ENCODE measurements at regions not wholly inside any gene's neighbourhood (a gene's known extent, or its start where the extent isn't known, plus 50 kb on each side); places are given as distances from the start of the nearest gene placed in this dataset.

GRCh38 chr13:91211510-91211909, 136.0 kb upstream of the MIR17HG start:
- Histone ChIP-seq H3K4me1 (ENCODE audit: insufficient read depth, low read length) (peaks cover 19% of the 10 kb centered on the region), H3K27me3 (ENCODE audit: insufficient read depth, low read length) (peaks cover 16% of the 10 kb centered on the region), H3K9me3 (ENCODE audit: insufficient read depth, low read depth, low read length) (no peaks in the 10 kb centered on the region; the same call in 1 of the 2 replicates), H3K36me3 (ENCODE audit: insufficient read depth, low read depth, low read length) (no peaks in the 10 kb centered on the region), H3K4me3 (ENCODE audit: low read length) (no peak overlapping the region), H3K27ac (ENCODE audit: low read length) (no peak overlapping the region), H3K9ac (ENCODE audit: low read depth, low read length) (no peak overlapping the region)

- H3K9me3 ChIP-seq (ENCODE audit: insufficient read depth, low read depth, low read length) = no peaks in the 10 kb centered on the region; the same call in 1 of the 2 replicates
- H3K36me3 ChIP-seq (ENCODE audit: insufficient read depth, low read depth, low read length) = no peaks in the 10 kb centered on the region
- no peak overlapping the region for H3K27ac ChIP-seq (ENCODE audit: low read length)
- H3K27me3 ChIP-seq (ENCODE audit: insufficient read depth, low read length) = peaks cover 23% of the 10 kb centered on the region
- H3K4me3 ChIP-seq (ENCODE audit: low read length) = no peak overlapping the region
- no peak overlapping the region for H3K9ac ChIP-seq (ENCODE audit: low read depth, low read length)
- peaks cover 19% of the 10 kb centered on the region for H3K4me1 ChIP-seq (ENCODE audit: insufficient read depth, low read length)
Measured at GRCh38 chr13:91212231-91212630, 135.3 kb upstream of the MIR17HG start.

- Histone ChIP-seq H3K9ac (ENCODE audit: low read depth, low read length) (no peak overlapping the region), H3K27me3 (ENCODE audit: insufficient read depth, low read length) (peaks cover 39% of the 10 kb centered on the region), H3K4me1 (ENCODE audit: insufficient read depth, low read length) (peaks cover 21% of the 10 kb centered on the region), H3K27ac (ENCODE audit: low read length) (no peak overlapping the region), H3K36me3 (ENCODE audit: insufficient read depth, low read depth, low read length) (no peaks in the 10 kb centered on the region), H3K4me3 (ENCODE audit: low read length) (no peak overlapping the region), H3K9me3 (ENCODE audit: insufficient read depth, low read depth, low read length) (no peaks in the 10 kb centered on the region; the same call in 1 of the 2 replicates)
Measured at GRCh38 chr13:91214031-91214430, 133.5 kb upstream of the MIR17HG start.

- Histone ChIP-seq H3K27ac (ENCODE audit: low read length) (no peak overlapping the region), H3K9me3 (ENCODE audit: insufficient read depth, low read depth, low read length) (no peaks in the 10 kb centered on the region), H3K27me3 (ENCODE audit: insufficient read depth, low read length) (peaks cover 48% of the 10 kb centered on the region), H3K9ac (ENCODE audit: low read depth, low read length) (no peak overlapping the region), H3K36me3 (ENCODE audit: insufficient read depth, low read depth, low read length) (no peaks in the 10 kb centered on the region), H3K4me1 (ENCODE audit: insufficient read depth, low read length) (peaks cover 28% of the 10 kb centered on the region), H3K4me3 (ENCODE audit: low read length) (no peak overlapping the region)
Measured at GRCh38 chr13:91216928-91217700, 130.4 kb upstream of the MIR17HG start.

- H3K9me3 ChIP-seq (ENCODE audit: insufficient read depth, low read depth, low read length) = no peaks in the 10 kb centered on the region
- H3K27me3 ChIP-seq (ENCODE audit: insufficient read depth, low read length) = peaks cover 48% of the 10 kb centered on the region
- H3K4me1 ChIP-seq (ENCODE audit: insufficient read depth, low read length) = peaks cover 14% of the 10 kb centered on the region; the same call in 1 of the 2 replicates
- no peak overlapping the region for H3K27ac ChIP-seq (ENCODE audit: low read length)
- no peaks in the 10 kb centered on the region for H3K36me3 ChIP-seq (ENCODE audit: insufficient read depth, low read depth, low read length)
- H3K4me3 ChIP-seq (ENCODE audit: low read length) = no peak overlapping the region
- H3K9ac ChIP-seq (ENCODE audit: low read depth, low read length) = no peak overlapping the region
Measured at GRCh38 chr13:91219201-91219600, 128.3 kb upstream of the MIR17HG start.

- Histone ChIP-seq H3K4me1 (ENCODE audit: insufficient read depth, low read length) (peaks cover 10% of the 10 kb centered on the region; the same call in 1 of the 2 replicates), H3K27me3 (ENCODE audit: insufficient read depth, low read length) (peaks cover 39% of the 10 kb centered on the region), H3K9ac (ENCODE audit: low read depth, low read length) (no peak overlapping the region), H3K36me3 (ENCODE audit: insufficient read depth, low read depth, low read length) (no peaks in the 10 kb centered on the region), H3K9me3 (ENCODE audit: insufficient read depth, low read depth, low read length) (no peaks in the 10 kb centered on the region), H3K27ac (ENCODE audit: low read length) (no peak overlapping the region), H3K4me3 (ENCODE audit: low read length) (no peak overlapping the region)
Measured at GRCh38 chr13:91220872-91221271, 126.6 kb upstream of the MIR17HG start.

GRCh38 chr13:91228108-91228507, 119.4 kb upstream of the MIR17HG start:
- H3K9ac ChIP-seq (ENCODE audit: low read depth, low read length) = no peak overlapping the region
- H3K4me3 ChIP-seq (ENCODE audit: low read length) = no peak overlapping the region
- H3K27ac ChIP-seq (ENCODE audit: low read length) = no peak overlapping the region
- peaks cover 2% of the 10 kb centered on the region; the same call in 1 of the 2 replicates for H3K4me1 ChIP-seq (ENCODE audit: insufficient read depth, low read length)
- no peaks in the 10 kb centered on the region for H3K9me3 ChIP-seq (ENCODE audit: insufficient read depth, low read depth, low read length)
- no peaks in the 10 kb centered on the region for H3K36me3 ChIP-seq (ENCODE audit: insufficient read depth, low read depth, low read length)
- no peaks in the 10 kb centered on the region for H3K27me3 ChIP-seq (ENCODE audit: insufficient read depth, low read length)

GRCh38 chr13:91228940-91229339, 118.5 kb upstream of the MIR17HG start:
- peaks cover 2% of the 10 kb centered on the region; the same call in 1 of the 2 replicates for H3K4me1 ChIP-seq (ENCODE audit: insufficient read depth, low read length)
- H3K9me3 ChIP-seq (ENCODE audit: insufficient read depth, low read depth, low read length) = no peaks in the 10 kb centered on the region
- H3K4me3 ChIP-seq (ENCODE audit: low read length) = no peak overlapping the region
- no peak overlapping the region for H3K27ac ChIP-seq (ENCODE audit: low read length)
- H3K9ac ChIP-seq (ENCODE audit: low read depth, low read length) = no peak overlapping the region
- H3K27me3 ChIP-seq (ENCODE audit: insufficient read depth, low read length) = no peaks in the 10 kb centered on the region
- no peaks in the 10 kb centered on the region for H3K36me3 ChIP-seq (ENCODE audit: insufficient read depth, low read depth, low read length)

- Histone ChIP-seq H3K4me3 (ENCODE audit: low read length) (no peak overlapping the region), H3K9me3 (ENCODE audit: insufficient read depth, low read depth, low read length) (no peaks in the 10 kb centered on the region), H3K27me3 (ENCODE audit: insufficient read depth, low read length) (no peaks in the 10 kb centered on the region), H3K27ac (ENCODE audit: low read length) (no peak overlapping the region), H3K36me3 (ENCODE audit: insufficient read depth, low read depth, low read length) (no peaks in the 10 kb centered on the region), H3K9ac (ENCODE audit: low read depth, low read length) (no peak overlapping the region), H3K4me1 (ENCODE audit: insufficient read depth, low read length) (peaks cover 2% of the 10 kb centered on the region; the same call in 1 of the 2 replicates)
Measured at GRCh38 chr13:91232716-91233115, 114.8 kb upstream of the MIR17HG start.

GRCh38 chr13:91233291-91233690, 114.2 kb upstream of the MIR17HG start:
- Histone ChIP-seq H3K4me1 (ENCODE audit: insufficient read depth, low read length) (peaks cover 2% of the 10 kb centered on the region; the same call in 1 of the 2 replicates), H3K9ac (ENCODE audit: low read depth, low read length) (no peak overlapping the region), H3K36me3 (ENCODE audit: insufficient read depth, low read depth, low read length) (no peaks in the 10 kb centered on the region), H3K27me3 (ENCODE audit: insufficient read depth, low read length) (no peaks in the 10 kb centered on the region), H3K4me3 (ENCODE audit: low read length) (no peak overlapping the region), H3K27ac (ENCODE audit: low read length) (no peak overlapping the region), H3K9me3 (ENCODE audit: insufficient read depth, low read depth, low read length) (no peaks in the 10 kb centered on the region)

- H3K36me3 ChIP-seq (ENCODE audit: insufficient read depth, low read depth, low read length) = no peaks in the 10 kb centered on the region
- H3K9ac ChIP-seq (ENCODE audit: low read depth, low read length) = no peak overlapping the region
- no peaks in the 10 kb centered on the region for H3K9me3 ChIP-seq (ENCODE audit: insufficient read depth, low read depth, low read length)
- H3K4me3 ChIP-seq (ENCODE audit: low read length) = no peak overlapping the region
- no peaks in the 10 kb centered on the region for H3K27me3 ChIP-seq (ENCODE audit: insufficient read depth, low read length)
- H3K27ac ChIP-seq (ENCODE audit: low read length) = no peak overlapping the region
- H3K4me1 ChIP-seq (ENCODE audit: insufficient read depth, low read length) = peaks cover 2% of the 10 kb centered on the region; the same call in 1 of the 2 replicates
Measured at GRCh38 chr13:91236182-91236581, 111.3 kb upstream of the MIR17HG start.

- Histone ChIP-seq H3K9ac (ENCODE audit: low read depth, low read length) (no peak overlapping the region), H3K4me1 (ENCODE audit: insufficient read depth, low read length) (peaks cover 2% of the 10 kb centered on the region; the same call in 1 of the 2 replicates), H3K4me3 (ENCODE audit: low read length) (no peak overlapping the region), H3K36me3 (ENCODE audit: insufficient read depth, low read depth, low read length) (no peaks in the 10 kb centered on the region), H3K27me3 (ENCODE audit: insufficient read depth, low read length) (no peaks in the 10 kb centered on the region), H3K9me3 (ENCODE audit: insufficient read depth, low read depth, low read length) (no peaks in the 10 kb centered on the region), H3K27ac (ENCODE audit: low read length) (no peak overlapping the region)
Measured at GRCh38 chr13:91236921-91237320, 110.6 kb upstream of the MIR17HG start.
